ENCODE measurements at regions not wholly inside any gene's neighbourhood (a gene's known extent, or its start where the extent isn't known, plus 50 kb on each side); places are given as distances from the start of the nearest gene placed in this dataset.

GRCh38 chr1:4086921-4087320, 186.8 kb upstream of the C1orf174 start:
- peaks cover 14% of the 10 kb centered on the region for H3K9me3 ChIP-seq (ENCODE audit: insufficient read depth, low read depth, low read length)
- Mint-ChIP-seq H3K9me3 (ENCODE audit: unreplicated experiment) (peaks cover 7% of the 10 kb centered on the region), H3K36me3 (ENCODE audit: low read depth, unreplicated experiment) (no peaks in the 10 kb centered on the region), H3K27me3 (ENCODE audit: low read depth, unreplicated experiment) (peaks cover 2% of the 10 kb centered on the region), H3K4me1 (ENCODE audit: low read depth, unreplicated experiment) (no peaks in the 10 kb centered on the region), H3K4me3 (ENCODE audit: unreplicated experiment) (no peak overlapping the region), H3K27ac (ENCODE audit: unreplicated experiment) (no peak overlapping the region)
- H3K27me3 ChIP-seq (ENCODE audit: insufficient read depth, low read length), result no peaks in the 10 kb centered on the region
- H3K4me2 ChIP-seq (ENCODE audit: low read length), result no peak overlapping the region
- no peak overlapping the region for H3K9ac ChIP-seq (ENCODE audit: low read length)
- FAIRE-seq (no peak), DNase-seq (ENCODE audit: low read depth) (no peak)
- H2AFZ ChIP-seq (ENCODE audit: low read depth, low read length), result no peak overlapping the region
- no peaks in the 10 kb centered on the region for H4K20me1 ChIP-seq (ENCODE audit: insufficient read depth, low read length)
- no peak overlapping the region for H3K4me3 ChIP-seq (ENCODE audit: insufficient read depth, low read depth, low read length)
- H3K79me2 ChIP-seq (ENCODE audit: insufficient read depth, low read length), result no peaks in the 10 kb centered on the region
- H3K27ac ChIP-seq (ENCODE audit: low read depth, low read length), result no peak overlapping the region
- no peaks in the 10 kb centered on the region for H3K4me1 ChIP-seq (ENCODE audit: insufficient read depth, low read length)
- H3K36me3 ChIP-seq (ENCODE audit: insufficient read depth, low read length), result no peaks in the 10 kb centered on the region
- TF ChIP-seq EZH2 (IDR thresholded peaks at IDR 0.05; ENCODE audit: insufficient read depth, low read length) (no peak), CTCF (IDR thresholded peaks at IDR 0.05; ENCODE audit: insufficient read depth, low read depth, low read length) (no peak)

GRCh38 chr1:4087530-4088420, 187.7 kb upstream of the C1orf174 start:
- no peak for TF ChIP-seq EZH2 (IDR thresholded peaks at IDR 0.05; ENCODE audit: insufficient read depth, low read length)
- TF ChIP-seq CTCF (IDR thresholded peaks at IDR 0.05; ENCODE audit: insufficient read depth, low read depth, low read length), result no peak
- H3K36me3 Mint-ChIP-seq (ENCODE audit: low read depth, unreplicated experiment), result no peaks in the 10 kb centered on the region
- Histone ChIP-seq H3K79me2 (ENCODE audit: insufficient read depth, low read length) (no peaks in the 10 kb centered on the region), H3K36me3 (ENCODE audit: insufficient read depth, low read length) (no peaks in the 10 kb centered on the region), H3K4me1 (ENCODE audit: insufficient read depth, low read length) (no peaks in the 10 kb centered on the region), H3K9me3 (ENCODE audit: insufficient read depth, low read depth, low read length) (peaks cover 16% of the 10 kb centered on the region), H3K4me3 (ENCODE audit: insufficient read depth, low read depth, low read length) (no peak overlapping the region), H3K4me2 (ENCODE audit: low read length) (no peak overlapping the region), H2AFZ (ENCODE audit: low read depth, low read length) (no peak overlapping the region), H3K9ac (ENCODE audit: low read length) (no peak overlapping the region), H3K27ac (ENCODE audit: low read depth, low read length) (no peak overlapping the region), H3K27me3 (ENCODE audit: insufficient read depth, low read length) (no peaks in the 10 kb centered on the region), H4K20me1 (ENCODE audit: insufficient read depth, low read length) (no peaks in the 10 kb centered on the region)
- H3K27me3 Mint-ChIP-seq (ENCODE audit: low read depth, unreplicated experiment), result peaks cover 2% of the 10 kb centered on the region
- H3K4me3 Mint-ChIP-seq (ENCODE audit: unreplicated experiment), result no peak overlapping the region
- DNase-seq (ENCODE audit: low read depth) (no peak), FAIRE-seq (no peak)
- no peaks in the 10 kb centered on the region for H3K4me1 Mint-ChIP-seq (ENCODE audit: low read depth, unreplicated experiment)
- peaks cover 7% of the 10 kb centered on the region for H3K9me3 Mint-ChIP-seq (ENCODE audit: unreplicated experiment)
- no peak overlapping the region for H3K27ac Mint-ChIP-seq (ENCODE audit: unreplicated experiment)

GRCh38 chr1:4088676-4089075, 188.6 kb upstream of the C1orf174 start:
- Mint-ChIP-seq H3K27ac (ENCODE audit: unreplicated experiment) (no peak overlapping the region), H3K36me3 (ENCODE audit: low read depth, unreplicated experiment) (no peaks in the 10 kb centered on the region), H3K9me3 (ENCODE audit: unreplicated experiment) (peaks cover 7% of the 10 kb centered on the region), H3K27me3 (ENCODE audit: low read depth, unreplicated experiment) (peaks cover 2% of the 10 kb centered on the region), H3K4me1 (ENCODE audit: low read depth, unreplicated experiment) (no peaks in the 10 kb centered on the region), H3K4me3 (ENCODE audit: unreplicated experiment) (no peak overlapping the region)
- Histone ChIP-seq H3K27me3 (ENCODE audit: insufficient read depth, low read length) (no peaks in the 10 kb centered on the region), H3K27ac (ENCODE audit: low read depth, low read length) (no peak overlapping the region), H3K79me2 (ENCODE audit: insufficient read depth, low read length) (no peaks in the 10 kb centered on the region), H3K9me3 (ENCODE audit: insufficient read depth, low read depth, low read length) (peaks cover 16% of the 10 kb centered on the region), H3K4me2 (ENCODE audit: low read length) (no peak overlapping the region), H3K9ac (ENCODE audit: low read length) (no peak overlapping the region), H3K36me3 (ENCODE audit: insufficient read depth, low read length) (no peaks in the 10 kb centered on the region), H4K20me1 (ENCODE audit: insufficient read depth, low read length) (no peaks in the 10 kb centered on the region), H2AFZ (ENCODE audit: low read depth, low read length) (no peak overlapping the region), H3K4me1 (ENCODE audit: insufficient read depth, low read length) (no peaks in the 10 kb centered on the region), H3K4me3 (ENCODE audit: insufficient read depth, low read depth, low read length) (no peak overlapping the region)
- DNase-seq (ENCODE audit: low read depth) (no peak), FAIRE-seq (no peak)
- no peak for TF ChIP-seq CTCF (IDR thresholded peaks at IDR 0.05; ENCODE audit: insufficient read depth, low read depth, low read length)
- TF ChIP-seq EZH2 (IDR thresholded peaks at IDR 0.05; ENCODE audit: insufficient read depth, low read length), result no peak
